GM21447 (cell line): ENCODE measurements at regions not wholly inside any gene's neighbourhood (a gene's known extent, or its start where the extent isn't known, plus 50 kb on each side); places are given as distances from the start of the nearest gene placed in this dataset.
"Not testable (repeated sequence)": the region's sequence is repeated elsewhere in the genome, so short reads cannot be mapped to it uniquely, and the experiment has no call there.

ENCODE experiments used
- ATAC-seq: cut with Tn5 transposase; IDR thresholded peaks from one replicate; pipeline ENCODE4 v1.9.1; 2021; ENCODE audit not compliant: unreplicated experiment

GRCh38 chr21:23837564-23837963 is 1769.7 kb downstream of the MRPL39 start:
- ATAC-seq: no peak

- ATAC-seq: no peak
Observed at GRCh38 chr21:23822760-23823159, 1784.5 kb downstream of the MRPL39 start.

- no peak for ATAC-seq
Observed at GRCh38 chr21:23817337-23817736, 1789.9 kb downstream of the MRPL39 start.

GRCh38 chr21:23812485-23812884 is 1794.8 kb downstream of the MRPL39 start:
- no peak for ATAC-seq

GRCh38 chr21:23811805-23812204 is 1795.5 kb downstream of the MRPL39 start:
- ATAC-seq: no peak

GRCh38 chr21:23809573-23809972 is 1797.7 kb downstream of the MRPL39 start:
- no peak for ATAC-seq

- ATAC-seq: not testable (repeated sequence)
Observed at GRCh38 chr21:23806966-23807548, 1800.2 kb downstream of the MRPL39 start.

- ATAC-seq: no peak
Observed at GRCh38 chr21:23804866-23805265, 1802.4 kb downstream of the MRPL39 start.

- no peak for ATAC-seq
Observed at GRCh38 chr21:23801292-23801691, 1806.0 kb downstream of the MRPL39 start.

- no peak for ATAC-seq
Observed at GRCh38 chr21:23799376-23799775, 1807.9 kb downstream of the MRPL39 start.

GRCh38 chr21:23792300-23792699 is 1815.0 kb downstream of the MRPL39 start:
- no peak for ATAC-seq

- ATAC-seq: no peak
Observed at GRCh38 chr21:23789864-23790263, 1817.4 kb downstream of the MRPL39 start.

GRCh38 chr21:23780326-23780725 is 1827.0 kb downstream of the MRPL39 start:
- no peak for ATAC-seq

GRCh38 chr21:23743821-23744220 is 1863.5 kb downstream of the MRPL39 start:
- no peak for ATAC-seq

- no peak for ATAC-seq
Observed at GRCh38 chr21:23740463-23740862, 1866.8 kb downstream of the MRPL39 start.

GRCh38 chr21:23732776-23733175 is 1874.5 kb downstream of the MRPL39 start:
- no peak for ATAC-seq

- no peak for ATAC-seq
Observed at GRCh38 chr21:23729331-23729730, 1878.0 kb downstream of the MRPL39 start.

GRCh38 chr21:23725576-23725975 is 1881.7 kb downstream of the MRPL39 start:
- ATAC-seq: no peak

- ATAC-seq: no peak
Observed at GRCh38 chr21:23718446-23719285, 1888.6 kb downstream of the MRPL39 start.

GRCh38 chr21:23712166-23712565 is 1895.1 kb downstream of the MRPL39 start:
- no peak for ATAC-seq

GRCh38 chr21:23706431-23706830 is 1900.8 kb downstream of the MRPL39 start:
- ATAC-seq: no peak

- ATAC-seq: no peak
Observed at GRCh38 chr21:23699402-23699801, 1907.9 kb downstream of the MRPL39 start.

- no peak for ATAC-seq
Observed at GRCh38 chr21:23698619-23699018, 1908.7 kb downstream of the MRPL39 start.
